CD4-positive, CD25-positive, alpha-beta regulatory T cell (primary cell): ENCODE measurements at regions not wholly inside any gene's neighbourhood (a gene's known extent, or its start where the extent isn't known, plus 50 kb on each side); places are given as distances from the start of the nearest gene placed in this dataset.
"Not testable (repeated sequence)": the region's sequence is repeated elsewhere in the genome, so short reads cannot be mapped to it uniquely, and the experiment has no call there.

ENCODE experiments used
- ATAC-seq, 2 donors: fragments of 150-1000 bp; cut with Tn5 transposase; one replicate each; pipeline ENCODE4 v1.10.0; 2021; ENCODE audit warnings: low read depth in 2 of 2, moderate number of reproducible peaks in 2 of 2, moderate library complexity in 1 of 2
- DNase-seq, 3 donors: peaks; one replicate each; pipeline versions ENCODE4 v3.0.0 to v3.0.0-alpha.2; 2012 to 2022; ENCODE audit warnings: mixed read lengths in 1 of 3
- H3K27ac ChIP-seq: one replicate; pipeline ENCODE4 v1.7.0; 2013; ENCODE audit warnings: mild to moderate bottlenecking, low read length; ENCODE audit not compliant: insufficient read depth, poor library complexity, severe bottlenecking
- H3K27me3 ChIP-seq: one replicate; pipeline ENCODE4 v1.7.0; 2013; ENCODE audit warnings: low read length; ENCODE audit not compliant: control insufficient read depth, insufficient read depth
- H3K36me3 ChIP-seq: one replicate; pipeline ENCODE4 v1.7.0; 2013; ENCODE audit warnings: mild to moderate bottlenecking, low read length, moderate library complexity; ENCODE audit not compliant: control insufficient read depth, insufficient read depth
- H3K4me1 ChIP-seq: 2 replicates; pipeline ENCODE4 v1.7.0; 2013; ENCODE audit warnings: mild to moderate bottlenecking, low read length; ENCODE audit not compliant: insufficient read depth, control insufficient read depth, poor library complexity, severe bottlenecking
- H3K4me3 ChIP-seq: one replicate; pipeline ENCODE4 v1.7.0; 2013; ENCODE audit warnings: low read depth, mild to moderate bottlenecking, low read length, moderate library complexity
- H3K9me3 ChIP-seq, 2 experiments: 1 replicate in 1 of 2; 2 replicates in 1 of 2; pipeline ENCODE4 v1.7.0; 2013; ENCODE audit warnings: low read length in 2 of 2, mild to moderate bottlenecking in 1 of 2, moderate library complexity in 1 of 2; ENCODE audit not compliant: control insufficient read depth in 2 of 2
- H3K27ac Mint-ChIP-seq, 3 donors: one replicate each; pipeline ENCODE4 v1.8.0; 2020 to 2022; ENCODE audit warnings: mild to moderate bottlenecking in 3 of 3, mixed read lengths in 3 of 3, moderate library complexity in 2 of 3
- H3K27me3 Mint-ChIP-seq: one replicate; pipeline ENCODE4 v1.8.0; 2022; ENCODE audit warnings: mild to moderate bottlenecking, mixed read lengths
- H3K36me3 Mint-ChIP-seq: one replicate; pipeline ENCODE4 v1.8.0; 2020; ENCODE audit warnings: mixed read lengths
- H3K4me1 Mint-ChIP-seq, 4 donors: one replicate each; pipeline ENCODE4 v1.8.0; 2020 to 2022; ENCODE audit warnings: mixed read lengths in 4 of 4, mild to moderate bottlenecking in 1 of 4
- H3K4me3 Mint-ChIP-seq, 4 donors: one replicate each; pipeline ENCODE4 v1.8.0; 2020 to 2022; ENCODE audit warnings: mild to moderate bottlenecking in 4 of 4, mixed read lengths in 4 of 4, moderate library complexity in 3 of 4
- H3K9me3 Mint-ChIP-seq, 7 donors: one replicate each; pipeline ENCODE4 v1.8.0; 2020 to 2022; ENCODE audit warnings: mixed read lengths in 7 of 7, mild to moderate bottlenecking in 3 of 7, moderate library complexity in 2 of 7

GRCh38 chr9:63729021-63729420 lies 1556.0 kb downstream of the FOXD4L5 start:
- not testable (repeated sequence) for H3K4me1 ChIP-seq, DNase-seq, H3K4me1 Mint-ChIP-seq, H3K27ac Mint-ChIP-seq, H3K36me3 ChIP-seq, H3K4me3 Mint-ChIP-seq, H3K27me3 ChIP-seq, H3K9me3 ChIP-seq, H3K36me3 Mint-ChIP-seq, H3K4me3 ChIP-seq, H3K27ac ChIP-seq, H3K27me3 Mint-ChIP-seq, H3K9me3 Mint-ChIP-seq, ATAC-seq

GRCh38 chr9:63728287-63728686 lies 1556.7 kb downstream of the FOXD4L5 start:
- Histone ChIP-seq H3K27ac (no peak overlapping the region), H3K9me3 (no peaks in the 10 kb centered on the region), H3K36me3 (no peaks in the 10 kb centered on the region), H3K4me1 (no peaks in the 10 kb centered on the region), H3K27me3 (no peaks in the 10 kb centered on the region), H3K4me3 (no peak overlapping the region)
- ATAC-seq (no peak), DNase-seq (no peak)
- Mint-ChIP-seq H3K27me3 (no peaks in the 10 kb centered on the region), H3K27ac (no peak overlapping the region), H3K36me3 (no peaks in the 10 kb centered on the region), H3K9me3 (peaks cover 0 to 2% (median 0%) of the 10 kb centered on the region in 7 donors), H3K4me1 (no peaks in the 10 kb centered on the region), H3K4me3 (no peak overlapping the region)

- H3K4me3 Mint-ChIP-seq, H3K4me3 ChIP-seq, H3K9me3 Mint-ChIP-seq, H3K27me3 ChIP-seq, H3K36me3 ChIP-seq, H3K27me3 Mint-ChIP-seq, H3K4me1 ChIP-seq, H3K27ac ChIP-seq, H3K36me3 Mint-ChIP-seq, H3K4me1 Mint-ChIP-seq, ATAC-seq, H3K9me3 ChIP-seq, DNase-seq, H3K27ac Mint-ChIP-seq: not testable (repeated sequence)
Measured at GRCh38 chr9:63708285-63708684, 1576.7 kb downstream of the FOXD4L5 start.

GRCh38 chr9:63704456-63704855 lies 1580.6 kb downstream of the FOXD4L5 start:
- not testable (repeated sequence) for H3K4me3 ChIP-seq, ATAC-seq, H3K27me3 ChIP-seq, H3K27ac ChIP-seq, H3K4me3 Mint-ChIP-seq, H3K9me3 Mint-ChIP-seq, H3K27ac Mint-ChIP-seq, H3K4me1 Mint-ChIP-seq, H3K4me1 ChIP-seq, H3K9me3 ChIP-seq, H3K36me3 Mint-ChIP-seq, H3K27me3 Mint-ChIP-seq, H3K36me3 ChIP-seq, DNase-seq

DNA sequence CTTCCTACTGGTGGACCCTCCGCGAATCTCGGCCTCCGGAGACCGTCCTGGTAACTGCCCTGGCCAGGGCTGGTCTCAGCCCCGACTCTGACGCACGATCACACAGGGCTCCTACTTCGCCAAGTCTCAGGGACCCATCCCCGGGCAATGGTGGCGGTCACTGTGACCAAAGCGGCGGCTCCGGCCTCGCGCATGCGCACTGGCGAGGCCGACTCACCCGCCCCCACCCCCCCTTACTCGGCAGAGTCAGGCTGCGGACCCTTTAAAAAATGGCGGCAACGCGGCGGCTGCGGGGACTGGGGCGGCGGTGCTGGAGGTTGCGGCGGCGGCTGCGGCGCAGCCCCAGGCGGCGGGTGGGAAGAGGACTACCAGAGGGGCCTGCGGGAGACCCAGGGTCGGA lies 1581.3 kb downstream of the FOXD4L5 start:
- H3K4me3 Mint-ChIP-seq, H3K36me3 ChIP-seq, H3K36me3 Mint-ChIP-seq, H3K27me3 Mint-ChIP-seq, H3K9me3 ChIP-seq, H3K27ac ChIP-seq, H3K27me3 ChIP-seq, ATAC-seq, H3K9me3 Mint-ChIP-seq, H3K4me1 Mint-ChIP-seq, H3K27ac Mint-ChIP-seq, H3K4me1 ChIP-seq, H3K4me3 ChIP-seq: not testable (repeated sequence)
- peak in 1 of 3 donors; percentile 1 for DNase-seq

DNA sequence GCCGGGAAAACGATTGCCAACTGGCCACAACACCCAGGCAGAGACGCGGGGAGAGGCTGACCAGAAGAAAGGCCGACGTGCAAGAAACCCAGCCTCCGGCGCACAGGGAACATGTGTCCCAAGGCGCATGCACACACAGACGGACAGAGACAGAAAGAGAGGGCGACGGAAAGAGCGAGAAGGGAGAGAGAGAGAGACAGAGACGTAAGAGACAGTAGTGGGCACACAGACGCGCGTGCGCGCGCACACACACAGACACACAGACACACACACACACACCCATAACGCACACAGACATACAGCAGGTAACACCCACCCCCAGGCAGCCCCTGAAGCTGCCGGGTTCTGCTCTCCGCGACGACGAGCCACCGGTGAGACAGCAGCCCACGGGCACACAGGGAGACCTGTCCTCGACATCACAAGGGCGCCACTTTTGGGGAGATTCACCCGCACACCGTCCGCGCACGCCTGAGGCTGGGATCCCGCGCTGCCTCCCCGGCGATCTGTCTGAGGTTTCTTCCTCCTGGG lies 1581.8 kb downstream of the FOXD4L5 start:
- H3K36me3 Mint-ChIP-seq, H3K27ac Mint-ChIP-seq, H3K4me1 ChIP-seq, H3K4me3 Mint-ChIP-seq, H3K9me3 ChIP-seq, H3K4me1 Mint-ChIP-seq, H3K9me3 Mint-ChIP-seq, H3K27me3 ChIP-seq, ATAC-seq, H3K36me3 ChIP-seq, H3K27me3 Mint-ChIP-seq, H3K27ac ChIP-seq, H3K4me3 ChIP-seq, DNase-seq: not testable (repeated sequence)
